Femur (tissue), 1 donor: ENCODE measurements at regions not wholly inside any gene's neighbourhood (a gene's known extent, or its start where the extent isn't known, plus 50 kb on each side); places are given as distances from the start of the nearest gene placed in this dataset.

ENCODE experiments used
- DNase-seq: peaks from one replicate; pipeline ENCODE4 v3.0.0-alpha.2; 2017

DNA sequence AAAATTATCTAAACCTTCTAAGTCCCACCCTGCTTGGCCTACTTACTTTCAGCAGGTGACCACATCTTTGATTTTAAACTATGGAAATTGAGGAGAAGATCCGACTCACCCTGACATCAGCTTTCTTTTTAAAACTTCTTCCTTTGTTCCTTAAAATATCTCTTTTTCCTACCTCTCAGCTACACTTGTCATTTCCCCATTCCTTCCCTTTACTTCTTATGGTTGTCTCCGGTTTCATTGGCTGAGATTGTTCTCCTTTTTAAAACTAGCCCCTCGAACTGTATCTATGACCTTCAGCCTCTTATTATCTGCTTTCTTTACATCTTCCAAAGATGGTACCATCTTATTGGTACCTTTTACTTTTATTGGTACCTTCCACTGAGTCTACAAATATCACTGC is 87.8 kb upstream of the NRIP1 start:
- no peak for DNase-seq

DNA sequence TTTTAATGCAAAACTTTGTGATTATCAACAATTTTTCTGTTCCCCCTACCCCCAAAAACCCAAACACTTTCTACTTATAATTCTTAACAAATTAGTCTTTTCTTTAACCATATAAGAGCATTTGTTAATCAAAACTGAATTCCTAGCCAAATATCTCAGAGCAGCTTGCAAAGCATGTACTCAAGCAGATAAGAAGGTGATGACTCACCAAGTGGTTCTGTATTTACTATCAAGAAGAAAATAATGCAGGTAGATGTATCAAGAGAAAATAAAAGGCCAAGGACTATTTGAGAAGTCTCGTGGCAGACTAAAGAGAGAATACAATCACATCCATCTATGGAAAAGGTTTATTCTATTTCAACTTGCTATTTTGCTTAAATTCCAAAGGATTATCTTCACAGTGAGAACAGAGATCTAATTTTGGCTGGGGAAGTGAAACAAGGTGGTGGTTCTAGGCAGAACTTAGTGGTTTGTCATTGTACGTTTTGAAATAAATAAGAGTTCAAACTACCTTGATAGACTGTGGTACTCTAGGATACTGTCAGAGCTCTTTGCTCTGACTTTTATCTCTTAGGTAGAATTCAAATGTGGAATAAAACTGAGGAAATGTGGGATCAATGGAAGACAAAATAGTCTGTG is 94.7 kb upstream of the NRIP1 start:
- no peak for DNase-seq

DNA sequence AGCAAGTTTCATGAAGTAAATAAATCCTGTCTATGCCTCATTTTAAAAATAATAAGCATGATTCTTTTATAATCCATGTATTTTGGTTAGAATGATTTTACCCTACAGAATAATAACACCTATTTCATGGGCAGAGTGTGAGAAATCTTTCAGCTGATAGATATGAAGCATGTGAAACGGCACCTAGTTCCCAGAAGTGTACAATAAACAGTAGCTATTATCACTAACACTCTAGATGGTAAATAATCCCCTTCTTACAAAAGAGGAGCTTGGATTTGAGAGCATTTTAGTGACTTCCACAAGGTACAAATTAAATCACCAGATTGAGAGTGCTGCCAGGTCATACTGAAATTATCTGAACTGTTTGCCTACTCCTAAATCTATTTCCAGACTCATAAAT is 95.3 kb upstream of the NRIP1 start:
- no peak for DNase-seq

DNA sequence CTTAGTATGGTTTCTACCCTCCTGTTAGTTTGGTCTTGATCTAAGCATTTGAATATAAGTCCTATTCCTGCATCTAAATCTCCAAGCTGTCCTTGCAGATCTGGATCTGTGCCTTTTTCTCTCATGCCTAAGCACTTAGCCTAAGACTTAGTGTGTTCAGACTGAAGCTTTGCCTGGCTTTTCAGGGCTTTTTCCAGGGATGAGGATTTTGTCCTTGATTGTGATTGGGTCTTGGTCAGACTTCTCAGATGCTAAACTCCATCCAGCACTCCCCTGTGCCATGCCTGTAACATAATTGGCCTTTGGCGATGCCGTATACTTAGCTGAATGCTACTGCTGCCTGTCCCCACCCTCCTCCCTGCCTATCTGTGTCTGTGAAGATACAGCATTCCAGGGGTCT is 98.1 kb upstream of the NRIP1 start:
- DNase-seq: no peak

DNA sequence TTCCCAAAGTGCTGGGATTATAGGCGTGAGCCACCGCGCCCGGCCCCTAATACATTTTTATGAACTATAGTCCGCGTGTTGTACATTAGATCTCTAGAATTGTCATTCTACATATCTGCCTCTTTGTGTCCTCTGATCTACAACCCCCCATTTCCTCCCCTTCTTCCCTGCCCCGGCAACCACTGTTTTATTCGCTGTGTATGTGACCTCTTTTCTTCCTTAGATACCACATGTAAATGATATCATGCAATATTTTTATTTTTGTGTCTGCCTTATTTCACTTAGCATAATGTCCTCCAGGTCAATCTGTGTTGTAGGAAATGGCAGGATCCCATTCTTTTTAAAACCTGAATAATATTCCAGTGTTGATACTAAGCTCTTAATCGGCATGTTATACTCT is 99.5 kb upstream of the NRIP1 start:
- no peak for DNase-seq

- no peak for DNase-seq
Measured at GRCh38 chr21:15164678-15165303, 100.0 kb upstream of the NRIP1 start.

DNA sequence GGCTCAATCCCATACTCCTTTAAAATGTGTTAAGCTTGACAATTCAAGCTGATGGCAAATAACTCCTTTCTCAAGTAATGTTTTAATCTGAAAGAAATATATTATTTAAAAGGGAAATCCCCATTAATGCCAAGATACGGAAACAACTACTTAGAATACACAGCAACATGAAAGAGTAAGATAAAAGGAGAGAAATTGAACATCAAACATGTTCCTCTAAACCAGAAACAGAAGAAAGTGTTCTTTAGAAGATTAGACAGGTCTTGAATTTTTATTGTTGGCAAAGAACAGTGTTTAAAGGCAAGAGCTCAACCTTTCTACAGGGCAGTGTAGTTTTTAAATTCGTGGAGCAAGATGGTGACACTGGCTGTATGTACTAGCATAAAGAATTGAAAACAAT is 105.8 kb upstream of the NRIP1 start:
- DNase-seq: no peak

DNA sequence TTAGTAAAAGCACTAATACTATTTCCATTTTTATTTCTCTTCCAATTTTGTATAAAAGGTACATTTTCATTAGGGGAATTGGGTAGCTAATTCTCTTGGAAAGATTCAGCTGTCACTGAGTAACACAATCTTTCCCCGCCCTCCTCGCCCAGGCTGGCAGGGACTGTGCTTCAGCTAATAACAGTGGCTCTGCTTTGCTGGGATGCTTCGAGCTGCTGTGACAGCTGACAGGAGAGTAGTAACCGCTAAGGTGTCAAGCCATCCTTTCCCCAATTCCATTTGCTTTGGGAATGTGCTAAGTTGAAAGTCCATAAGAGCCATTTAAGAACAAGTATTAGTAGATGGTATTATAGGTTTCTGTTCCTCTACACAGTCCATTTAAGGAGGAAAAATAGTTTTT is 106.7 kb upstream of the NRIP1 start:
- peak; percentile 26 for DNase-seq

DNA sequence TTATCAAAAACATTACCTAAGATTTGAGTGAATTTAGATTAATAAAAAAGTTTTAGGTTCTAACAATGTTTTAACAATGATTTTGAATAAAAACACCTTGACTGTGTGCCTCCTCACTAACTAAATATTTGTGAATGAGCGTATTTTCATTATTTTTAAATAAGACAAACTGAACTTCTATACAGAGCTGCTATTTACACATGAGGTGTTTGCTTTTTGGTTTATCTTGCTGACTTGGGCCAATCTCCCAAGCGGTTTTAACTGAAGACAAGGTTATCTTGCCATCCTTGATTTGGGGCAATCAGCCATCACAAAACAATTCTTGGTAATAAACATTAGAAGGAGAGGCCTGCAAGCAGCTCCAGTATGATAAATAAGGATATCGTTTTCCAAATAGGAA is 108.2 kb upstream of the NRIP1 start:
- DNase-seq: no peak

GRCh38 chr21:15174923-15175322 is 110.1 kb upstream of the NRIP1 start:
- no peak for DNase-seq

GRCh38 chr21:15182731-15183130 is 117.9 kb upstream of the NRIP1 start:
- no peak for DNase-seq

DNA sequence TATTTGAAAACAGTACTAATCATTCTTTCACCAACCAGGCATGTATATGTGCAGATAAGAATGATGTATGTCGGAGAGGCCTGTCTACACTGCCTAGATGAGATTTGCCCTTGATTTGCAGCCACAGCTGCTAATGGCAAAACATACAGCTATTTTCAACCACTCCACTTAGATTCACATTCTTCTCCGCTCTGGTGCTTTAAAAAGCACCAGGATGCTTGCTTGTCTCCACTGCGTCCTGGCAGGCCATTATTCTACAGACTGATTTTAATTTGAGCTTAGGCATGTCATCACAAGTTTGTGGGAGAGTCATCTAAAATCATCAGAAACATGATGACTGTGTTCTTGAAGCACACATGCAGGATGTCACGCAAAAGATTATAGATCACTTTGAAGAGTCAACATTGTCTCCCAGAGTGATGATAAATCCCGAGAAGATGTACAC is 119.0 kb upstream of the NRIP1 start:
- DNase-seq: no peak

DNA sequence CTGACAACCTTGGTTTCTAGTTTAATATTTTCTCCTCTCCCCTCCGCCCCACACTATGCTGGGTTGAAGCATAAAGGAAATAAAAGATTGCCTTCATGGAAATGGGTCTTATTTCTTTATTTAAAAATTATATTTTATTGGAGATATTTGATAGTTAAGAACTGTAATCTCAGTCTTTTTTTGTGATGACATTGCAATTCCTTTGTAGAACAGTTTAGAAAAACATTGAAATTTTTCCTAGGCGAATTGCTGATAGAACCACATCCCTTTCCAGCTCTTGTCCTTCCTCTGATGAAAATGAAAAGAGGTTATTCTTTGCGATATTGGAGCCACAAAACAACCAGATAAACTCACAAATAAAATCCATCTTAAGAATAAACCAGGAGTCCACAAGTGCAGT is 125.6 kb upstream of the NRIP1 start:
- no peak for DNase-seq

- DNase-seq: no peak
Measured at GRCh38 chr21:15190837-15191236, 126.0 kb upstream of the NRIP1 start.

DNA sequence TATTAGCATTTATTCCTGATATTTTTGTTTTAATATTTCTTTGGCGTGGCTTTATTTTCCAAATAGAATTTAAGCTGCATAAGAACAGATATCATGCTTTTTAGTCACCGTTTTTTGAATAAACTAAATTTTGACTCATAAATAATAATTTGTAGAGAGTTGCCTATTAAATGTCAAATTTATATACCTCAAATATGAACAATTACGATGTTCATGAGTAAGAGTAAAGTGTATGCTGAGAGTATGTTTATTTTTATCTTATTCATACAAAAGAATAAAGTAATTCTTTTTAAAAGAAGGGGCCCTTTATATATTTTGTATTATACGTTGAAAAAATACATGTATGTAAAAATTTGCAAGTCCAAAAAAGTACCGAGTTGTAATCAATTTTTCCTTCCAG is 126.5 kb upstream of the NRIP1 start:
- no peak for DNase-seq

DNA sequence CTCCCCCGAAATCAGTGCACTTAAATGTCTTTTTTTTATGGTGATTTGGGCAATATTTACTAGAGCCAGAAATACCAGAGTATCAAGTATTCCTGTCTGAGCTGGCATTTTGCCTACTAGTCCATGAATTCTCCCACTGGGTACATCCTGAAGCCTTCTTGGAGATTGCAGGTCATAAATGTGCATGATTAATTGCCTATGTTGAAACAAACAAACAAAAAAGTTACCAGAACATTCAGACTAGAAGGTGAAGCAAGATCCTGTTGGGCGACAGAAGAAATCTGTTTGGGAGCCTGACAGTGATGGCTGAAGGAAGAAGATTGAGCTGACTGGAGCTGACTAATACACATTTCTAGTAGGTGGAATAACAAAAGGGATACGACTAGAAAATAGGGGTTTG is 127.4 kb upstream of the NRIP1 start:
- DNase-seq: no peak

DNA sequence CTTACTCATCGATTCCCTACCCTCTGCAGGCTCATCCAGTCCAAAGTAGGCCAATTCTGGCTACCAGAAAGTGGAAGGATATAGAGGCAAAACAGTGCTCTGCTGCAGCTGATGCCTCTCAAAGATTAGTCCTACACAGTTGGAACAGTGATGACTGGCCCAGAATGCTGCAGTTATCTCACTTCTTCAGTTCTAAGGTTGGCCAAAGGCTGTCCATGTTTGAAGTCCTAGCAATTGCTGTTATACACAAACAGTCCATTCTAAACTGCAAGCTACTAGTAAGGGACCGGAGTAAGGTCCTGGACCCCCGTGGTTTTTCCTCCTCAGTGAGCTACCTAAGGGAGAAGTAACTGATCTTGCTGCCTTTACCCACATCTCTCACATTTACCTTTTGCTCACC is 129.1 kb upstream of the NRIP1 start:
- no peak for DNase-seq

DNA sequence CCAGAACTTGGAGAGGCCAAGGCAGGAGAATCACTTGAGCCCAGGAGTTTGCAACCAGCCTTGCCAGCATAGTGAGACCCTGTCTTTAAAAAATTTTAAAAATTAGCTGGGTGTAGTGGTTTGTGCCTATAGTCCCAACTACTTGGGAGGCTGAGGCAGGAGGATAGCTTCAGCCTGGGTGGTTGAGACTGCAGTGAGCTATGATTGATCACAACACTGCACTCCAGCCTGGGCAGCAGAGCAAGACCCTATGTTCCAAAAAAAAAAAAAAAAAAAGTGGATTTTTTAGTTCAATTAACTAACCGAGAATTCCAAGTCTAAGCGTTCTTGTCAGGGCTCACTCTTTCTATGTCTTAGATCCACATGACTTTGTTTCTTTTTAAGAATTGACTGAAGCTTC is 130.3 kb upstream of the NRIP1 start:
- DNase-seq: no peak

DNA sequence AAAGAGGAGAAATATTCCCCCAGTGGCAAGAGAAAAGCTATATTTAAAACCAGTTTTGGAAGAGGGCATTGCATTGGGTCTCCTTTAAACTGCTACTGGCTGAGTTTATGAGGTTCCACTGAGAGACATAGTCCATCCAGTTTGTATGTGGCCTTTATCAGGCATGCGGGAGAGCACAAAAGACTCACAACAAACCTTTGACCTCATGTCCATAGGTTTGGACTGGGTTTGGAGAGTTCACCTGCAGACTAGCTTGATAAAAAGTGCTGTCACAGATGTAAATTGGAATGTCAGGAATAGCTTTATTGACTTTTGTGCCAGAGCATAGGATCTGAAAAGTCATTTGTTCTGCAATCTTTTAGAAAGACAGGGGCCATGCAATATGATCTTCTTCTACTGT is 131.0 kb upstream of the NRIP1 start:
- DNase-seq: no peak

GRCh38 chr21:15197696-15198095 is 132.9 kb upstream of the NRIP1 start:
- no peak for DNase-seq

DNA sequence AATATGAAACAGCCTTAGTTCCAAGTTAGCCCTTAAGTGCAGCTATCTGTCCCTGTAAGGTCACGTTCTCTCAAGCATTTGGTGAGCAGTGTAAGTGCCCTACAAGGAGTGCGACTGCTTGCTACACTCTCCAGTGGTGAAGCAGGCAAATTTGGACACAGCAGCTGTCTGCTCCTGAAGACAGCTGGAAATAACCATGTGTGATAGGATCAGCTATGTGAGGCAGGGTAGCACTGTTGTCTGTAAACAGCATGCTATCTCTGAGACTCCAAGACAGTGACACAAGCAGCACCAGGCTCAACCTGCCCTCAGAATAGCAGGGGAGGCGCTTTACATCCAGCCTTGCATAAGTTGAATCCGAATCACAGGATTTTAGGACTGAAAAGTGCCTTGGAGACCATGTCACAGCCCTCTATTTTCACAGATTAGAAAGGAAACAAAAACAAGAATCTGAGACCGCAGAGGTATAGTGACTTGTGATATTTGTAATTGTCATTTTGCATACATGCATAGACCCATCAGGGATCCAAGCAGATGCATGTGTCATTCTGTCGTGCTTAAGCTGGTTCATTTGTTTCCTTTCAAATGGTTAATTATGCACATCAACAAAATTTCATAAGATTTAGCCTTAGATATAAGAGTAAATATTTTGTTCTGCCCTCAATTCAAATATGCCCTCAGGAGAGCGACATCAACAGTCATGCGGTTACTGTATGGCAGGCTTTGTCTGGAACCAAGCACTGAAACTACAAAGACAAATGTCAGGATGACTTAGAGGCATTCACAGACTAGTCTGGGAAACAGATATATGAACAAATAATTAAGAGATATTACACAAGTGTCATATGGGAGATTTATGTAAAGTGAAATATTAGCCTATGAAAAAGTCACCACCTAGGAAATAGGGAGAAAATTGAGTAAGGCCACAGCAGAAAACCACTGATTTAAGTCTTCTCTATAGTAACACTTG is 134.9 kb upstream of the NRIP1 start:
- DNase-seq: peak; percentile 24

DNA sequence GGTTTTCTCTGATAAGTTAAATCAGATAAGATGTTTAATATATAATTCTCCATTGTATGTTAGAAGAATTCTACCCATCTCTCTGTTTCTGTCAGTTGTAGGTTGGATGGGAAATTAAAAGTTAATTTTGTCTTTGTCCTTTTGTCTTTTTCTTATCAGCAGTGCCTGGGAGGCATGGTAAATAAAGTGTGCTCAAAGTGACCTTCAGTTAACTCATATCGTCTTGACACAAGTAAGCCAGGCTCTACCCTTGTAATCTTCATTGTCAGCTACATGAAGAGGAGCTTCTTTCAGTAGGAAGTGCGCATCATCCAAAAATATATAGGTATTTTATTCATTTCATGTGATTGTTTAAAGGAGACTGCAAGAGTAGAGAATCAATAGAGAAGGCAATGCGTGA is 138.9 kb upstream of the NRIP1 start:
- DNase-seq: no peak

DNA sequence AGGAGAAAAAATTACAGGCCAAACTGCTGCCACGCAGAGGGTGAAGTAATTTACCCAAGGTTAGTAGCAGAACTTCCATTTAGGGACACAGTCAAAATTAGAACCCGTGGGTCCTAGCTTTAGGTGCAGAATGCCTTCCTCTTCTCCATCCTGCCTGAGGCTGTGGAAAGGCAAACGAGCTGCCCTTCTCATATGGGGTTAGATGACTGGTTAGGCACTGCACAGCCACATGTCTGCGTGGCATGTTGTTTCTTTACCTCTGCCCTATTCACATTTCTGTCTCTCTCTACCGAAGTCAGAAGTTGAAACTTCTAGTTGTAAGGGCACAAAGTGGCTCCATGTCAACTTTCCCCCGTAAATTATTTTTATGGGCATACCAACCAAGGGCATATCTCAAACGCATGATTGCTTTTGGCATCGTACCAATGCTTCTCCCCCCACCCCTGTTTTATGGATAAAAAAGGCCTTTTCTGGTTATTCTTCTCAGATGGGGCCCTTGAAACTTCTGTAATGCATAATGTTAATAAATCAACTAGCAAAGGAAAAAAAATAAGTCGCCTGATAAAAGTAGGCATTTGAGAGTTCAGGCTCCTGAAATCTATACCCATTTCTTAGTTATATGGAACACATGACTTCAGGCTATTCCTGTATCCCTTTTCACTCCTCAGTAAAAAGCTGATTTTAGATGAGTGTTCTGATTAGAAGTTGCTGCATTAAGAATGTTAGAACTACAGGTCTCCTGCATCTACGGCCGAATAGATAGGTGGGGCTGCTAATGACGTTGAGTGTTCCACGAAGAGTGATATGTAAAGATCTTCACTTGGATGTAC is 139.6 kb upstream of the NRIP1 start:
- DNase-seq: no peak
